ENCODE measurements at regions not wholly inside any gene's neighbourhood (a gene's known extent, or its start where the extent isn't known, plus 50 kb on each side); places are given as distances from the start of the nearest gene placed in this dataset.

DNA sequence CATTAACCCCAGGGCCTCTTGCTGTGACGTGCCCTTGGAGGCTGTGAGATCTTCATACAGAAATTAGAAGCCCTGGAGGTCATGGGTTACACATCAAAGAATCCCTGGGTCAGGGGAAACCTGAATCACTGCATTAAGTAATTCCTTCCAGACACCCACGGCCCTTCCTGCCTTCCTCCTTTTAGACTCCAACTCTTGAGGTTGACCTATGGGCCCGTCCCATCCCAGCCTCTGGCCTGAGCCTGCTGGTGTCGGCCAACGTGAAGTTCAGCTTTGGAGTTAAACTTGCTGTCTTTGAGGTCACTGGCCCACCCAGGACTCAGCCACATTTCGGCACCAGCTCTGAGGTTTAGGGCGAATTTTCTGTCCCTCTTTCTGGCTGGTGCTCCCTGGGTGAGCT lies 198.3 kb downstream of the ACKR3 start:
- TF ChIP-seq, protein P1, sequence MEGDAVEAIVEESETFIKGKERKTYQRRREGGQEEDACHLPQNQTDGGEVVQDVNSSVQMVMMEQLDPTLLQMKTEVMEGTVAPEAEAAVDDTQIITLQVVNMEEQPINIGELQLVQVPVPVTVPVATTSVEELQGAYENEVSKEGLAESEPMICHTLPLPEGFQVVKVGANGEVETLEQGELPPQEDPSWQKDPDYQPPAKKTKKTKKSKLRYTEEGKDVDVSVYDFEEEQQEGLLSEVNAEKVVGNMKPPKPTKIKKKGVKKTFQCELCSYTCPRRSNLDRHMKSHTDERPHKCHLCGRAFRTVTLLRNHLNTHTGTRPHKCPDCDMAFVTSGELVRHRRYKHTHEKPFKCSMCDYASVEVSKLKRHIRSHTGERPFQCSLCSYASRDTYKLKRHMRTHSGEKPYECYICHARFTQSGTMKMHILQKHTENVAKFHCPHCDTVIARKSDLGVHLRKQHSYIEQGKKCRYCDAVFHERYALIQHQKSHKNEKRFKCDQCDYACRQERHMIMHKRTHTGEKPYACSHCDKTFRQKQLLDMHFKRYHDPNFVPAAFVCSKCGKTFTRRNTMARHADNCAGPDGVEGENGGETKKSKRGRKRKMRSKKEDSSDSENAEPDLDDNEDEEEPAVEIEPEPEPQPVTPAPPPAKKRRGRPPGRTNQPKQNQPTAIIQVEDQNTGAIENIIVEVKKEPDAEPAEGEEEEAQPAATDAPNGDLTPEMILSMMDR (IDR thresholded peaks at IDR 0.05; ENCODE audit: poor library complexity, severe bottlenecking) = no peak
- TF ChIP-seq MXI1 (conservative IDR thresholded peaks at IDR 0.05; ENCODE audit: poor library complexity, severe bottlenecking) (no peak), POLR2AphosphoS5 (IDR thresholded peaks at IDR 0.05) (no peak), EZH2 (IDR thresholded peaks at IDR 0.05; ENCODE audit: borderline replicate concordance, insufficient read depth, low read length, poor library complexity, severe bottlenecking) (no peak)

Data from neural cell (in vitro differentiated cells).